HG02571 (cell line): ENCODE measurements at regions not wholly inside any gene's neighbourhood (a gene's known extent, or its start where the extent isn't known, plus 50 kb on each side); places are given as distances from the start of the nearest gene placed in this dataset.
A peak's percentile ranks its signal among the peaks of the same experiment; 100 is the strongest.

Experiments
- ATAC-seq: cut with Tn5 transposase; IDR thresholded peaks from one replicate; pipeline ENCODE4 v1.9.1; 2021; ENCODE audit warnings: mild to moderate bottlenecking, moderate library complexity; ENCODE audit not compliant: unreplicated experiment

DNA sequence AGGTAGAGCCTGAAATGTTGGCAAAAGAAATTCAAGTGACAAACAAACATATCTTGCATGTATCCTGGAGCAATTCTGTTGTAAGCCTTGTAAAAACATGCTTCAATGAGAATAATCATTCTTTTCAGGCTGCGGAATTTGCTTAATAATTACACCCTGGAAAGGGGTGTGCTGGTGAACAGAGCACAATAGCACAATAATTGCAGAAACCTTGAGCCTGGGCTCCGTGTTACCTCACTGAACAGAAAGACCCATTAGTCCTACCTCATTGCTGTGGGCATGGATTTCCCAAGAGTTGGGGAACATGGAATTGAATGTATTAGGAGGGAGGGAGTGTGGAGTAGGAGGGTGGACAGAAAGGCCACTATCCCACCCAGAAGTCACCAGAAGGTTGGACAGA lies 168.0 kb upstream of the ALKAL2 start:
- no peak for ATAC-seq

DNA sequence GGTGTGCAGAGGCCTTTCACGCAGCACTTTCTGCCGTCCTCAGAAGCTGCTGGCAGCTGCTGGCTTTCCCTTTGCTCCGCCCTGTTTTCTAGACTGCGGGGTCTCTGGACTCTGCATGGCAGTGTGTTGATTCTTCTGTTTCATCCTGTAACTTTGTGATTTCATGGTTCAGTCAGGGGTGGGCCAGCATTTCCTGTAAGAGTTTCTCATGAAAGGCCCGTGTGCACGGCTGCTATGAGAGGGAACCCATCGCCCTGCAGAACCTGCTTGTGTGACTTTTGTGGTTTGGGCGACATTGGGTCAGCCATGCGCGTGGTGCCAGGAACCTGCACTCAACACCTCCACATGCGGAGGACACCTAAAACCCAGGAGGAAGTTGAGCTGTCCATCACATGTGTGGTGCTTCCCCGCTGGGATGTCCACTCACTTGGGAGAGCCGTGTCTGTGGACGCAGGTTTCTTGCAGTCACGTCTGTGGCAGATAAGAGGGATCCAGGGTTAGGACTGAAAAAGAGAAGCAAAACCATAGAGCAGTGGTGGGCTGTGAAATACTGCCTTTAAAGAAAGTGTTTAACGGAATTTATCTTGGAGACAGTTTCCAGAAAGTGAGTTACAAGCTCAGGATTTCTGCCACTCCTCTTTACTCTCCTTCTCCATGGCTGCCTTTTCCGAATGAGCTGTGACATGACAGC lies 167.3 kb upstream of the ALKAL2 start:
- ATAC-seq, result no peak

DNA sequence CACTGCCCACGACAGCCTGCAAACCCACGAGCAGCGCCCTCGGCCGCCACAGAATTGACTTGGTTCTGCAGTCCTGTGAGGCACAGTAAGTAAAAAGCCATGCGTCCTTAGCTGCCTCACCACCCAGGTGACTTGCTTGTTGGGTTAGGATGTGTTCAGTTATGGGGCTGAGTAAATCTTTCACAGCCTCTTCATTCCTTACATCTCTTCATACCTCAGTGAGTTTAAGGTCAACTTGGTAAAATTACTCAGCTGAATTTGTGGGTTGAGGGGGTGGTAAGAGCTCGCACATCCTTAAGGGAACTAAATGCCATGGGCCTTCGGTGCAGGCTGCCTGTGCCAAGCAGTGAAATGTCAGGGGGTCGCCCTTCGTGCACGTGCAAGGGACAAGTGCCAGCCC lies 165.2 kb upstream of the ALKAL2 start:
- ATAC-seq, result no peak

DNA sequence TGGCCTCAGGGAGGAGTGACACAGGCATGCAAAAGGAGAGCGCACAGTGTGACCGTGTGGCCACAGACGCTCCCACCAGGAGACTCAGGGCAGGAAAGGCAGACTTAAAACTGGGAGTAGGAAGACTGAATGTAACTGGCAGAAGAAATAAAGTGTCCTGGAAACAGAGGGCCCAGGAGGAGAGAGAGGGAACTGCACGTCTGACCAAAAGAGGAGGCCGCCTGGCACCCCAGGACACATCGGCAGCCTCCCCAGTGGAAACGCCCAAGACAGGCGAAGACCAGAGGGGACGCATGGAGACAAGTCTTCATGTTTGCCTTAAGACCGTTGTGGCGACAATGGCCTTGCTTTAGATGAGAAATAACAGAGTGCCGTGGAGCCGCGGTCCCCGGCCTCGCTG lies 163.6 kb upstream of the ALKAL2 start:
- ATAC-seq, result no peak

DNA sequence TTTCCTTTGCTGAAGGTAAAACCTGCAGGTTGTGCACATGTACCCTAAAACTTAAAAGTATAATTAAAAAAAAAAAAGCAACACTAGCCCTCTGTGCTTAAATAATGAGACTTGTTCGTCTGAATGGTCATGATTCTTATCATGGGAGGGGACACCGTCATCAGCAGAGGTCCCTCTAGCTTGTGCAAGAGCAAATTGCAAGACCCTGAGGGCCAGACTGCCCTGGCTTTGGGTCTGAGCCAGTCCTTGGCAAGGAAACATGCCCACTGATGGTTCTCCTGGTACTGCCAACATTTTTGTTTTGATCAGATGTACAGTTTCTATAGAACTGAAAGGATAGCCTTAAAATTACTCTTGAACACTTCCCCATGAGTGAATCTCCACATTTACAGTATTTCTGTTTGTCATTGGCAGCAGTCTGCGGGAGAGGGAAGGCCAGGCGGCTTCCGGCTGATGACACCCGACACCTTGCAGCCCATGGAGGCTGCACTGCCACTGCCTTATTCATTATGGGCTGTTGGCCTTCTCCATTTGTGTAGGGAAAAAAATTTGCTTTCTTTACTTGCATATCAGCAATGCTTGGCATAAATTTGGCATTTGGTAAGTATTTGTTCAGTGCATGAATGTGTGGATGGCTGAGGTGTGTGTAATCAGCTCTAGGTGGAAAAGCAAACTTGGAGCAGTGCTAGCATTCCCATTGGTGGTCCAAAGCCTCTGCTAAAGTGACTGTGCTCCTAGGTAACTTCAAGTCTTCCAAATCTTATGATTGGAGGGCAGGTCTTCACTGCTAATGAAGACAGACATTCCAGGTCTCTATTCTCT lies 161.6 kb upstream of the ALKAL2 start:
- no peak for ATAC-seq

DNA sequence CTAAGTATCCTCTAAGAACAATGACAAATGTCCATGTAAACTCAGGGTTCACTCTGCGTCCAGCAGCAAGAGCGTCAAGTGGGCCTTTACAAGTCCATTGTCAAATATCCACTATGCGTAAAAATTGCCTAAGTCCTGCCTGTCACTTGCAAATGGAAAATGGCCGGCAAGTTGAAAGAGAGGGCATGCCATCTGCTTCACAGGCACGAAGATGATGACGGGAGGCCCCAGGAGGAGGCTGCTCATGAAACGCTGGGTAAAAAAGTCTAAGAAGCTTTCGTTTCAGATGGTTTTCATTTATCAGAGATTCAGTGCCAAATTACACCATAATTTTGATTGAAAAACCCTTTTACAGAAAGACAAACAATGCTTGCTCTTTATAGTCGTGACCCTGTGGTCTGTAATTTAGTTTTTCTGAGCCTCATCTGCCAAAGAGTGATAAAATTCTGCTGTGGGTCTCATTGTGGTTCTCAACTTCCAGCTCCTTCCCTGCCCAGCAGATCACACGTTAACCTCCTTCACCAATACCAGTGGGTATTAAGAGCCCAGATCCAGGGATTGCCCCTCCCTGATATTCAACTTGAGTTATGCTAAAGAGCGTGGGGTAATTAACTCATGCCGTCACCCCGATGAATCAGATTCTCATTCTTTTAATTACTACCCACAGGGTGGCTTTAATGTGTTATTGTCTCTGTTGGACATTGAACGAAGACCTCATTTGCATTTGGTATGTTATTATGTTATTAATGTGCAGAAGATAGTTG lies 160.2 kb upstream of the ALKAL2 start:
- no peak for ATAC-seq

DNA sequence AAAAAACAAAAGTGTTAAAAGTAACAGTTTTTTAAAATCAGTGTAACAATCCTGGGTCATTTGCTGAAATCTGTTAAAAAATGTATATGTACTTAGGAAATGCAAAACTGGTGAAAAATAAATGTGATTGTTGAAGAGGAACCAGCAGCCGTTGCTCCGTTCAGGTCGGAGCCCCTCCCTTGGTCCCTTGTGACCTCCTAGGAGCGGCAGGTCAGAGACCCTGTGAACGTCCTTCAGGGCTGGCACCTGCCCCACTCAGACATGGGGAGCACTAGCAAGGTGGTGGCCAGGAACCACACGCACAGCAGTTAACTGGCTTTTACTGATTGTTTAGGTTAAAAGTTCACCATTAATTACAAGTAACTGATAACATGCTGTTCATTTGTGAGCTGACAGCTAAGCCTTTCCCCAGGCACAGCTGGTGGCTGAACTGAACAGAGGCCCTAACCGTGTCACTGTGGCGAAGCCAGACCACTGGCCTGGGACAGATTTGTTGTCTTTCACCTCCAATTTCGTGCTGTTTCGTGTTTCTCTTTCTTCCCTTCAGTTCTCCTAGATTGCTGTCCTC lies 159.2 kb upstream of the ALKAL2 start:
- no peak for ATAC-seq

DNA sequence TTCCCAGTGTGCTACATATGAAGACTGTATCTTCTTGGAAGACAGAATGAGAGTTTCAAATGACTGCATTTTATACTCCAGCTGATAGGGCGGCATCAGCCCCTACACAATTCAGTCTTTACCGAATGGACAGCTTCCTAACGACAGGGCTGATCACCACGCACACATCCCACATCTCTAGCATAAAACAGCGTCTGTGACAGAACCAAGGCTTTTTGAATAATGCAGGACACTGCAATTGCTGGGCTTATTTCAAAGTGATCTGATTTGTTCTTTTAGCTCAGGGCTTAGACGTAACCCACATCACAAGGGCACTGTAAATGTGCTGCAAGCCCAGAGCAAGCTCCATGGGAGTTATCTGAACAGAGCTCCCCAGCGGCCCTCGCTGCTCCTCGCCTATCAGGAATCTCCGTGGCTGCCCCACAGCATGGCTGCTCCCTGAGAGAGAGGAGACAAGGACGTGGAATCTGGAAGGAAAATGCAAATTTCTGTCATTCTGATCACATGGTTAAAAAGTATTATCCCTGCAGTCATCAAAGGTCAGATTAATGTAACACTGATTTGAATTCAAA lies 158.5 kb upstream of the ALKAL2 start:
- ATAC-seq, result no peak

DNA sequence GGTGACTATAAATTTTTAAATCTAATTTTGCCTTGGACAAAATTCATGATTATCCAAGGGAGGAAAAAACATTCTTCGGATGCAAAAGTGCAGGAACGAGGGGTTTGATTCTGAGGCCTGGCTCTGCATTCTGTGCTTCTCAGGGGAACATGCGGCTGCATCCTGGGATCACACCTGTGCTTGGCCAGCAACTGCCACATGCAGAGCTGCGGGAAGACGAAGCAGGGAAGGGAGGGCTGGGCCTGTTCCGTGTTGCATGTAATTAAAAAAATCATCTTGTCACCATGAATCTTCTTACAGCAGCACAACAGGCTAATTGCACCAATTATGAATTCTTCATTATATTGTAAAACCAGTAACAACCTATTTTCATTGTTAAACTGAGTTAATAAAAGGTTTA lies 158.0 kb upstream of the ALKAL2 start:
- ATAC-seq, result no peak

DNA sequence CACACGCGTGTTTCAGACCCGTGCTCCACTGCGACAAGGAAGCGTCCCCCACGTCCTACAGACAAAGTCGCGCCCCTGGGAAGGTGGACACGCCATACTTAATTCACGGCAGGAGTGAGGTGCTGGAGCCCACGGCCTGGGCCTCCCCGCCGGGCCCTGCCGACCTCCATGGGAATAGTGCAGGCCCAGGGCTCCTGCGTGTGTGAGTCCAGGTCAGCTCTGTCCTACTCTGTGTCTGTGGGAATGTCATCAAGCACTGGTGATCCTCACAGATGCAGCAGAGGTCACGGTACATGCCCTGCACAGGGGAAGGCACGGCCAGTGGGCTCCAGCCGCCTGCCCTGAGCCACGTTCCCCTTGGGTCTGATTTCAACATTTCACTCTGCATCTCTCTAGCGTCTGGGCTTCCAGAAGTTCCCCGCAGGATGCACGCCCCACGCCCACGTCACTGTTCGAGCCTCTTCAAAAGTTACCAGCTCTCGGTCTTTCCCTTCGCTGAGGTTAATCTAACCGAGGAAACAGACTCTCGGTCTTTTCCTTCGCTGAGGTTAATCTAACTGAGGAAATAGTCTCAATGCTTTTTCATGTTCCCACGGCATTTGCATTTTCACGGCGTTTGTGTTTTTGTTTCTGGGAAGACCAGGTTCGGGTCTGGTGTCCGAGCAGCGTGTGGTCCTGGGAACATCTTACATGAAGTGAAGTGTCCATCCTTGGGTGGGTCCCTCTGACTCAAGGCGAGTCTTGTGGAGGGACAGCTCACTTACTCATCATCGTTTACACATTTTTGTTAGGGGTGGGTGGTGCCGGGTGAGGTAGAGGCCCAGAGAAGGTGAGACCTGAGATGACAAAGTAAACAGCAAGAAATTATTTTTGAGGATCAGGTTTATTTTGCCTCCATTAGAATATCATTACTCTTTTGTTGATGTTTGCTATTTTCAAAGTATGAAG lies 157.3 kb upstream of the ALKAL2 start:
- no peak for ATAC-seq

DNA sequence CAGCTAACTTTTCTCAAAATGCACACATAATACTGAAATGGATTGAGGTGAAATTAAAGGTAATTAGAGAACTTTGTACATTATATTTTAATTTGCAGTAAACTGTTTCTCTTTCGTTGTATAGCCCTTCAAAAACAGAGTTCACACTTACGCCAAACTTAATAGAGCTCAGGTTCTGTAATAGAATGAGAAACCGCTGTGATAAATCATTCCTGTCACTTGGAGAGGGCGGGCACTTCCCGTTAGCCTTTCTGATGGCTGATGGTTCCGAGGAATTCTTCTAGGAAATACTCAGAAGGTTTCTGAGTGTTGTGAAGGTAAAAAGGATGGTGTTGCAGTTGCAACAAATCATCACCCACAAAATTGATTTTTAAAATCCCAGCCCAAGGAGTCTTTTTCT lies 155.8 kb upstream of the ALKAL2 start:
- ATAC-seq, result no peak

DNA sequence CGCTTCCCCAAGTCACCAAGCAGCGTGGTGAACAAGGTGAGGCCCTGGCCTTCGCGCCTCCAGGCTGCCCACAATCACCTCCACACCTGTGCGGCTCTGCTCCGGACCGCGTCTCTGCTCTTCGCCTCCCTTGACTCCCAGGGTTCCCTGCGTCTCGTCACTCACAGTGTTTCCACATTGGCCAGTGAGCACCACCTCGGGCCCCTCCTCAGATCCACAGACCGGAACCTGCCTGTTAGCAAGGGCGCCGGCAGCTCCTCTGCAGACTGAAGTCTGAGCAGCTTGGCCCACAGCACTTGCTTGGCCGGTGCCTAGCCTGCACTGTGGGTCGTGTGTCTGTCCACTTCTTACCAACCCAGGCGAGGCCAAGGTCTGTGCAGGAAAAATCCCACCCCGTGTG lies 155.3 kb upstream of the ALKAL2 start:
- ATAC-seq, result no peak

DNA sequence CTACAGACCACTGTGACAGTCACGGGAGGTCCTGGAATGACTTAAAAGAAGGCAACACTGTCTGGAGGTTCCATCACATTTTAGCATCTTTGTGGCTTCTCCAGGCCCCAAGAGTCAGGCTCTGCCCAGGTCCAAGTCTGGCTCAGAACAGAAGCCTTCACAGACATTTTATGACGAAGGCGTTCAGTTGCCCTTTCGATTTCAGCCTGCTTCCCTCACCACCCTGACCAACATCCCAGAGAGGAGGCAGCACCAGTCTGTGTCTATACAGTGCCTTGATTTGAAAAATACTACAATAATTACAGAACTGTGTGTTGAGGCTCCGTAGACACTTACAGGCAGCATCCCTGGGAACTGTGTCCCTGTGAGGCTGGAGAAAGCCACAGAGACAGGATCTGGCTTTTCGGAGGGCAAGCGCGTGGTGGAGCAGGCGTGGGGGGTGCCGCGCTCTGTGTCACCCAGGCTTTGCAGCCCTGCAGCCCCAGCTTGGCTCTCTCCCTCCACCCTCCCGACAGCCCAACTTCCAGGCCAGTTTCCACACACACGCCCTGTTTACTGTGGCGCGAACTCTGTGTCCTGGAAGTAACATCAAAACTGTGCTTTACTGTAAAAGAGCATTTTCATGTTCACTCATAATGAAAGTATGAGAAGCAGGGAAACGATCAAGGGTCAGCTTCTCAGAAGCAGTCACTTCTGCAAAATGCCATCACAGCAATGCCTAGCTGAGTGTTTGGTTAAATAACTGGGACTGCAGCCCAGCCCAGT lies 153.5 kb upstream of the ALKAL2 start:
- no peak for ATAC-seq

DNA sequence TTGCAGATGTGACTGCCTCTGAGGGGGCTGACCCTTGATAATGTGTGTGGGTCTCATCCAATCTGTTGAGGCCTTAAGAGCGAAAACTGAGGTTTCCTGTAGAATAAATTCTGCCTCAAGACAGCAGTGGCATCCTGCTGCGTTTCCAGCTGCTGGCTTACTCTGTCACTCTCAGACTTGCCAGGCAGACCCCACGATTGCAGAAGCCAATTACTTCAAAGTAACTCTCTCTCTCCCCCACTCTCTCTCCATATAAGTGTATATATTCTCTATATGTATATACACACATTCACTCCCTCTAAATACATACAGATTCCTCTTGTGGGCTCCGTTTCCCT lies 152.5 kb upstream of the ALKAL2 start:
- ATAC-seq, result no peak

DNA sequence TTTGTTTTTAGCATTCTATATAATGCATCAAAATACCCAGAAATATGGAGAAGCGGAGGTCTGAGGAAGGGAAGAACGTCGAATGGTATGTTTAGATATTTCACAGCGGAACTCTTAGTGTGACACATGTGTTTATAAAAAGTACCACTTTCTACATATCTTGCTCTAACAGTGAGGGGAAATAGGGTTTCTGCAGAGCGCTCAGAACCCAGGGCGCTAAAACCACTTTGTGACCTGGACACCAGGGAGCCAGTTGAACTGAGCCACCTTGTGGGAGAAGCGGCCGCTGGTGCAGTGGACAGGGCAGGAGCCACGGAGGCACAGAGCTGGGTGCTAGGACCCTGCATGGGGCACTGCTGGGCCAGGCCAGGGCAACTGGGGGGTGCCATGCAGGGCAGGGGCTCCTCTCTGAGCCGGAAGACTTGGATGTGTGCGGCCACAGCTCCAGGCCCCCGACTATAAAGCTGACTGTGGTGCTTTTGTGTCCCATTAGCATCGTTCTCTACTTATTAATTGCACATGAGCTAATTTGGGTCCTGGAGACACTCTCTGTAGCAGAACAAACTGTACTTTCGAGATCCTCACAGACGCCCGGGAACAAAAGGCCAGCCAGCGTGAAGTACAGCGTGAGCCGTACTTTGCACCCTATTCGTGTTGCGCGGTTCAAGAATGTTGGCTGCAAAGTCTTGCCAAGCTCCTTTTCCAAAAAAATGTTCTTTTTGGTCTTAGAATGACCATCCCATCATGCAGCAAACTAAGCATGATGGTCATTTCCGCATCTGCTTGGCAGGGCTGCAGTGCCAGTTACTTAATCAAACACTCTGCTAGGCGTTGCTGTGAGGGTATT lies 151.9 kb upstream of the ALKAL2 start:
- ATAC-seq, result no peak

DNA sequence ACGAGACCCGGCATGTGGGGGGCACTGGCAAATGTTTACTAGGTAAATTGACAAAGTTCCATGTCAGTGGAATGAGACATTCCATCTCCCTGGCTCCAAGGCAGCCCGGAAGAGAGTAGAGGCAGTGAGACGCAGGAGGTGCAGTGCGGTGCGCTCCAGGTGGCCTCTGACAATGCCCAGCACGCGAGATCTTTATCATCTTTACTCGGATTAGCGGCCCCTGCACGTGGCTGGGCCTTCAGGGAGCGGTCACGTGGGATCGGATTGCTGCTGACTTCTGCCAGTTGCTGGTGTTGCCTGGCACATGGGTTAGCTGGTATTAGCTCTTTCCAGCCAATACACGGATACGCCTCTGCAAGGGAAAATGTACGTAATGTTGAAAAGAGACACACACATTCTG lies 151.2 kb upstream of the ALKAL2 start:
- ATAC-seq, result no peak

DNA sequence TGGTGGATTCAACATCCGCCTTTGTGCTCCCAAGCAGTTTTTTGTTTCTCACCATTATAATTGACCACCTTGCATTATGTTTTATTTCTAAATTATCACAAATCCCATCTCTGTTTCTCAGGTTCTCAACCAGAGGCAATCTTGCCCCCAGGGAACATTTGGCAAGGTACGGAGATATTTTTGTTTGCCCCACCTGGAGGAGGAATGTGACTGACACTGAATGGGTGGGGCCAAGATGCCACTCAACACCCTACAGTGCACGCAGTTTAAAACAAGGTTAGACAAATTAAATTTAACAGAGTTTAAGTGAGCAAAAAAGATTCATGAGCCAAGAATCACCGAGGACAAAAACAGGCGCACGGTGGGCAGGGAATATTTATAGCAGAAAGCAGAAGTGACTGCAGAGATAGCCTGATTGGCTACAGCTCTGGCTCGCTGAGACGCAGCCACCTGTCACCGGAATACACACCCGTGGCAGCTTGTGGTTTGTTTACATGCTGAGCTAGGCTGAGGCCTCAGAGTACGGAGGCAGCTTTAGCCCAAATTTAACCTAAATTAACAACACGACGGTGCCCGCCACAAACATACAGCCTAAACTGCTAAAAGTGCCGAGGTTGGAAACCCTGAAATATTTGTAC lies 150.0 kb upstream of the ALKAL2 start:
- peak; percentile 93 for ATAC-seq

DNA sequence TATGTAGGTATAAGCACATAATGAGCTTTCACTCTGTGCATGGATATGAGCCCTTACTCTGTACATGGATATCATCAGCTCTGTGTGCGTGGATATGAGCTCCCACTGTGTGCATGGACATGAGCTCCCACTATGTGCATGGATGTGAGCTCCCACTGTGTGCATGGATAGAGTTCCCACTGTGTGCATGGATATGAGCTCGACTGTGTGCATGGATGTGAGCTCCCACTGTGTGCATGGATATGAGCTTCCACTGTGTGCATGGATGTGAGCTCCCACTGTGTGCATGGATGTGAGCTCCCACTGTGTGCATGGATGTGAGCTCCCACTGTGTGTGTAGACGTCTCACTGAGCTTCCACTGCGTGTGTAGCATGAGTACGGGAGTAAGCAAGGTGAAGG lies 149.3 kb upstream of the ALKAL2 start:
- no peak for ATAC-seq
